Liver (tissue), 8 donors: ENCODE measurements at regions not wholly inside any gene's neighbourhood (a gene's known extent, or its start where the extent isn't known, plus 50 kb on each side); places are given as distances from the start of the nearest gene placed in this dataset.

Source experiments
- DNase-seq: peaks from one replicate; pipeline ENCODE4 v3.0.0-alpha.2; 2017; ENCODE audit warnings: low spot score
- H3K27ac ChIP-seq, 2 donors: one replicate each; pipeline ENCODE4 v1.7.0; 2013; ENCODE audit warnings: inconsistent platforms in 2 of 2, low read length in 2 of 2, control low read depth in 1 of 2, low read depth in 1 of 2, mild to moderate bottlenecking in 1 of 2
- H3K27me3 ChIP-seq, 4 donors: one replicate each; pipeline versions ENCODE4 v1.6.1 to v1.7.0; 2013; ENCODE audit warnings: low read length in 3 of 4, inconsistent platforms in 1 of 4, mild to moderate bottlenecking in 1 of 4, moderate library complexity in 1 of 4; ENCODE audit not compliant: control insufficient read depth in 4 of 4, insufficient read depth in 4 of 4
- H3K36me3 ChIP-seq, 4 donors: one replicate each; pipeline versions ENCODE4 v1.6.1 to v1.7.0; 2013; ENCODE audit warnings: low read length in 3 of 4, mild to moderate bottlenecking in 3 of 4, low read depth in 1 of 4, moderate library complexity in 1 of 4; ENCODE audit not compliant: control insufficient read depth in 4 of 4, insufficient read depth in 3 of 4
- H3K4me1 ChIP-seq, 4 donors: one replicate each; pipeline versions ENCODE4 v1.6.1 to v1.7.0; 2013; ENCODE audit warnings: low read length in 3 of 4, mild to moderate bottlenecking in 3 of 4, moderate library complexity in 1 of 4; ENCODE audit not compliant: control insufficient read depth in 4 of 4, insufficient read depth in 4 of 4
- H3K4me3 ChIP-seq, 3 donors: one replicate each; pipeline versions ENCODE4 v1.6.1 to v1.7.0; 2013; ENCODE audit warnings: low read length in 3 of 3, control low read depth in 1 of 3, low read depth in 1 of 3, mild to moderate bottlenecking in 1 of 3
- H3K9ac ChIP-seq, 2 donors: one replicate each; pipeline ENCODE4 v1.7.0; 2013; ENCODE audit warnings: low read length in 2 of 2, mild to moderate bottlenecking in 2 of 2, moderate library complexity in 2 of 2, control low read depth in 1 of 2, low read depth in 1 of 2
- H3K9me3 ChIP-seq, 4 donors: one replicate each; pipeline versions ENCODE4 v1.6.1 to v1.7.0; 2013; ENCODE audit warnings: low read length in 3 of 4; ENCODE audit not compliant: control insufficient read depth in 4 of 4
- ATF3 ChIP-seq: IDR thresholded peaks from 2 replicates; pipeline ENCODE4 v1.6.1; 2016; ENCODE audit warnings: antibody characterized with exemption
- CTCF ChIP-seq: fragments of 150-350 bp; IDR thresholded peaks from 2 replicates; pipeline ENCODE4 v1.5.1; 2017; ENCODE audit warnings: improper control_type of control experiment, low read depth, low read length; ENCODE audit not compliant: missing input control
- EGR1 ChIP-seq, 2 donors: IDR thresholded peaks; 2 replicates each; pipeline ENCODE4 v1.6.1; 2016 to 2018; ENCODE audit warnings: antibody characterized with exemption in 2 of 2, low read depth in 2 of 2
- FOXA1 ChIP-seq: IDR thresholded peaks from 2 replicates; pipeline ENCODE4 v1.6.1; 2016; ENCODE audit warnings: antibody characterized with exemption
- FOXA2 ChIP-seq: IDR thresholded peaks from 2 replicates; pipeline ENCODE4 v1.6.1; 2016; ENCODE audit warnings: antibody characterized with exemption
- GABPA ChIP-seq, 2 donors: IDR thresholded peaks in 1 of 2; conservative IDR thresholded peaks in 1 of 2; 2 replicates each; pipeline ENCODE4 v1.6.1; 2016; ENCODE audit warnings: antibody characterized with exemption in 2 of 2, mild to moderate bottlenecking in 1 of 2, moderate library complexity in 1 of 2
- HNF4A ChIP-seq, 2 donors: conservative IDR thresholded peaks; 2 replicates each; pipeline ENCODE4 v1.6.1; 2016; ENCODE audit warnings: antibody characterized with exemption in 2 of 2, mild to moderate bottlenecking in 2 of 2
- HNF4G ChIP-seq: IDR thresholded peaks from 2 replicates; pipeline ENCODE4 v1.6.1; 2016; ENCODE audit warnings: antibody characterized with exemption
- MAX ChIP-seq: IDR thresholded peaks from 2 replicates; pipeline ENCODE4 v1.6.1; 2016; ENCODE audit warnings: antibody characterized with exemption
- REST ChIP-seq: IDR thresholded peaks from 2 replicates; pipeline ENCODE4 v1.6.1; 2016; ENCODE audit warnings: antibody characterized with exemption, mild to moderate bottlenecking
- TAF1 ChIP-seq: conservative IDR thresholded peaks from 2 replicates; pipeline ENCODE4 v1.6.1; 2016; ENCODE audit warnings: antibody characterized with exemption, mild to moderate bottlenecking
- WGBS: extraction: QIAGEN DNeasy Blood & Tissue Kit; methylation state at CpG from one replicate; pipeline ENCODE4 v1.1.7; 2013; 5-methylcytosine and 5-hydroxymethylcytosine counted together
- donor health status: healthy.
- donor health status: healthy.
- donor health status: healthy.
- donor health status: healthy.
- donor health status: healthy.

GRCh38 chr11:56846631-56847576, 98.4 kb upstream of the OR9G4 start:
- Histone ChIP-seq H3K9ac (no peak overlapping the region), H3K36me3 (no peaks in the 10 kb centered on the region), H3K27me3 (no peaks in the 10 kb centered on the region), H3K4me1 (no peaks in the 10 kb centered on the region), H3K9me3 (peaks cover 0 to 6% (median 3%) of the 10 kb centered on the region in 4 donors), H3K27ac (no peak overlapping the region), H3K4me3 (no peak overlapping the region)
- WGBS: 68% methylated on average over 8 of the region's 8 CpGs
- DNase-seq: no peak
- no peak for TF ChIP-seq TAF1
- TF ChIP-seq MAX: no peak
- no peak for TF ChIP-seq HNF4G
- TF ChIP-seq EGR1 (IDR thresholded peaks at IDR 0.05; ENCODE audit: low read depth in 2 of 2): no peak
- TF ChIP-seq CTCF: no peak
- TF ChIP-seq FOXA1: no peak
- no peak for TF ChIP-seq HNF4A (conservative IDR thresholded peaks at IDR 0.05)

GRCh38 chr11:56845121-56845732, 96.7 kb upstream of the OR9G4 start:
- H3K9ac ChIP-seq: no peak overlapping the region
- no peaks in the 10 kb centered on the region for H3K9me3 ChIP-seq
- H3K4me3 ChIP-seq: no peak overlapping the region
- 89% methylated on average over 20 of the region's 20 CpGs for WGBS
- H3K27me3 ChIP-seq: no peaks in the 10 kb centered on the region
- no peaks in the 10 kb centered on the region for H3K36me3 ChIP-seq
- H3K27ac ChIP-seq: no peak overlapping the region
- peaks cover 0 to 3% (median 1%) of the 10 kb centered on the region in 4 donors for H3K4me1 ChIP-seq
- TF ChIP-seq EGR1 (IDR thresholded peaks at IDR 0.05; ENCODE audit: low read depth in 2 of 2): no peak
- no peak for DNase-seq

- 63% methylated on average over 2 of the region's 2 CpGs for WGBS
- DNase-seq: no peak
- no peaks in the 10 kb centered on the region for H3K36me3 ChIP-seq
Observed at GRCh38 chr11:56843816-56844215, 95.3 kb upstream of the OR9G4 start.

More at GRCh38 chr11:56843816-56844215, 95.3 kb upstream of the OR9G4 start:
- Histone ChIP-seq H3K27ac (no peak overlapping the region), H3K4me1 (peaks cover 0 to 3% (median 1%) of the 10 kb centered on the region in 4 donors), H3K9me3 (no peaks in the 10 kb centered on the region), H3K4me3 (no peak overlapping the region), H3K27me3 (no peaks in the 10 kb centered on the region), H3K9ac (no peak overlapping the region)
- TF ChIP-seq REST: no peak
- TF ChIP-seq EGR1 (IDR thresholded peaks at IDR 0.05; ENCODE audit: low read depth in 2 of 2): no peak
- no peak for TF ChIP-seq FOXA2
- no peak for TF ChIP-seq ATF3
- no peak for TF ChIP-seq CTCF
- TF ChIP-seq GABPA (IDR thresholded peaks at IDR 0.05 in 1 of 2, conservative IDR thresholded peaks at IDR 0.05 in 1 of 2): no peak
- TF ChIP-seq MAX: no peak
